ENCODE measurements at regions not wholly inside any gene's neighbourhood (a gene's known extent, or its start where the extent isn't known, plus 50 kb on each side); places are given as distances from the start of the nearest gene placed in this dataset.
"Not testable (repeated sequence)": the region's sequence is repeated elsewhere in the genome, so short reads cannot be mapped to it uniquely, and the experiment has no call there.

GRCh38 chr9:90180381-90180780, 462.2 kb downstream of the DIRAS2 start:
- no peak for DNase-seq (ENCODE audit: low read depth in 1 of 2, low spot score in 1 of 2)
- H3K27ac ChIP-seq = no peak overlapping the region
- H3K36me3 ChIP-seq = no peaks in the 10 kb centered on the region
- no peaks in the 10 kb centered on the region for H3K4me1 ChIP-seq (ENCODE audit: low read depth)
- no peak overlapping the region for H3K4me3 ChIP-seq
- H3K9me3 ChIP-seq (ENCODE audit: low read depth) = no peaks in the 10 kb centered on the region
- H3K27me3 ChIP-seq = peaks cover 7% of the 10 kb centered on the region
- TF ChIP-seq, protein P1, sequence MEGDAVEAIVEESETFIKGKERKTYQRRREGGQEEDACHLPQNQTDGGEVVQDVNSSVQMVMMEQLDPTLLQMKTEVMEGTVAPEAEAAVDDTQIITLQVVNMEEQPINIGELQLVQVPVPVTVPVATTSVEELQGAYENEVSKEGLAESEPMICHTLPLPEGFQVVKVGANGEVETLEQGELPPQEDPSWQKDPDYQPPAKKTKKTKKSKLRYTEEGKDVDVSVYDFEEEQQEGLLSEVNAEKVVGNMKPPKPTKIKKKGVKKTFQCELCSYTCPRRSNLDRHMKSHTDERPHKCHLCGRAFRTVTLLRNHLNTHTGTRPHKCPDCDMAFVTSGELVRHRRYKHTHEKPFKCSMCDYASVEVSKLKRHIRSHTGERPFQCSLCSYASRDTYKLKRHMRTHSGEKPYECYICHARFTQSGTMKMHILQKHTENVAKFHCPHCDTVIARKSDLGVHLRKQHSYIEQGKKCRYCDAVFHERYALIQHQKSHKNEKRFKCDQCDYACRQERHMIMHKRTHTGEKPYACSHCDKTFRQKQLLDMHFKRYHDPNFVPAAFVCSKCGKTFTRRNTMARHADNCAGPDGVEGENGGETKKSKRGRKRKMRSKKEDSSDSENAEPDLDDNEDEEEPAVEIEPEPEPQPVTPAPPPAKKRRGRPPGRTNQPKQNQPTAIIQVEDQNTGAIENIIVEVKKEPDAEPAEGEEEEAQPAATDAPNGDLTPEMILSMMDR (IDR thresholded peaks at IDR 0.05; ENCODE audit: low read depth, low read length) = no peak

GRCh38 chr9:90188656-90189055, 454.0 kb downstream of the DIRAS2 start:
- TF ChIP-seq, protein P1 (IDR thresholded peaks at IDR 0.05; ENCODE audit: low read depth, low read length) = no peak
- Histone ChIP-seq H3K4me3 (no peak overlapping the region), H3K27me3 (peaks cover 13% of the 10 kb centered on the region), H3K36me3 (no peaks in the 10 kb centered on the region), H3K9me3 (ENCODE audit: low read depth) (no peaks in the 10 kb centered on the region), H3K4me1 (ENCODE audit: low read depth) (no peaks in the 10 kb centered on the region), H3K27ac (no peak overlapping the region)
- DNase-seq (ENCODE audit: low read depth in 1 of 2, low spot score in 1 of 2) = no peak

DNA sequence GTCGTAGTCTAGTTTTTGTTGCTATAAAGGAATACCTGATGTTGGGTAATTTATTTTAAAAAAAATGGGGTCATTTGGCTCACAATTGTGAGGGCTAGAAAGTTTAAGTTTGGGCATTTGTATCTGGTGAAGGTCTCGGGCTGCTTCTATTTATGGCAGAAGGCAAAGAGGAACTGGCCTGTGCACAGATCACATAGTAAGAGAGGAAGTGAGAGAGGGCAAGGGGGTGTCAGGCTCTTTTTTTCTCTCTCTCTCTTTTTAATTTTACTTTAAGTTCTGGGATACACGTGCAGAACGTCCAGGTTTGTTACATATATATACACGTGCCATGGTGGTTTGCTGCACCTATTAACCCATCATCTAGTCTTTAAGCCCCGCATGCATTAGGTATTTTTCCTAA, 453.3 kb downstream of the DIRAS2 start:
- Histone ChIP-seq H3K27me3 (peaks cover 13% of the 10 kb centered on the region), H3K27ac (no peak overlapping the region), H3K36me3 (no peaks in the 10 kb centered on the region), H3K4me1 (ENCODE audit: low read depth) (no peaks in the 10 kb centered on the region), H3K9me3 (ENCODE audit: low read depth) (no peaks in the 10 kb centered on the region), H3K4me3 (no peak overlapping the region)
- TF ChIP-seq, protein P1 (IDR thresholded peaks at IDR 0.05; ENCODE audit: low read depth, low read length) = no peak
- no peak for DNase-seq (ENCODE audit: low read depth in 1 of 2, low spot score in 1 of 2)

GRCh38 chr9:90192465-90192864, 450.2 kb downstream of the DIRAS2 start:
- not testable (repeated sequence) for H3K4me3 ChIP-seq; H3K27ac ChIP-seq; H3K36me3 ChIP-seq; H3K27me3 ChIP-seq; H3K9me3 ChIP-seq (ENCODE audit: low read depth); DNase-seq (ENCODE audit: low read depth in 1 of 2, low spot score in 1 of 2); H3K4me1 ChIP-seq (ENCODE audit: low read depth)

DNA sequence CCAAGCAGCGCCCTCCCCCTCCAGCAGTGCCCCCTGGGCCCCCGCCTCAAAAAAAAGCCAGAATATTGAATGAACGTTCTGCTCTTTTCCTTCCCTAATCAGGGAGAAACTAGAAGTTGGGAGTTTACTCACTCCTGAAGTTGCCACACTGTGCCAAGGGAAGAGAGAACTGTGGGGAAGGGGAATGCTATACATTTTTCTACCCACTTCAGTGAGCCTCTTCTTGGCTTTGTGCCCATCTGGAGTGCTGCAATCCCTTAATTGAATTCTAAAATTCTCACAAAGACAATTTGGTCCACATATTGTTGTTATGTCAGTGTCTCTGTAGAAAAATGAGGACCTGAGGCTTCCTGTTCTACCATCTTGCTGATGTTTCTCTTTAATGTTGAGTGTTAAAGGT, 443.7 kb downstream of the DIRAS2 start:
- Histone ChIP-seq H3K36me3 (no peaks in the 10 kb centered on the region), H3K4me3 (no peak overlapping the region), H3K9me3 (ENCODE audit: low read depth) (no peaks in the 10 kb centered on the region), H3K27me3 (no peaks in the 10 kb centered on the region), H3K27ac (no peak overlapping the region), H3K4me1 (ENCODE audit: low read depth) (no peaks in the 10 kb centered on the region)
- no peak for DNase-seq (ENCODE audit: low read depth in 1 of 2, low spot score in 1 of 2)
- TF ChIP-seq, protein P1 (IDR thresholded peaks at IDR 0.05; ENCODE audit: low read depth, low read length) = no peak

- H3K4me3 ChIP-seq = no peak overlapping the region
- no peak overlapping the region for H3K27ac ChIP-seq
- no peaks in the 10 kb centered on the region for H3K9me3 ChIP-seq (ENCODE audit: low read depth)
- DNase-seq (ENCODE audit: low read depth in 1 of 2, low spot score in 1 of 2) = no peak
- no peaks in the 10 kb centered on the region for H3K4me1 ChIP-seq (ENCODE audit: low read depth)
- H3K27me3 ChIP-seq = no peaks in the 10 kb centered on the region
- H3K36me3 ChIP-seq = no peaks in the 10 kb centered on the region
- TF ChIP-seq, protein P1 (IDR thresholded peaks at IDR 0.05; ENCODE audit: low read depth, low read length) = no peak
Observed at GRCh38 chr9:90201766-90202165, 440.9 kb downstream of the DIRAS2 start.

Measured in cardiac muscle cell (in vitro differentiated cells and primary cell).